SK-N-MC (cell line): ENCODE measurements at regions not wholly inside any gene's neighbourhood (a gene's known extent, or its start where the extent isn't known, plus 50 kb on each side); places are given as distances from the start of the nearest gene placed in this dataset.

Experiments used
- EZH2 ChIP-seq: fragments of 200-600 bp; sonication (generic); IDR thresholded peaks from one replicate; pipeline ENCODE4 v1.6.1; 2017; ENCODE audit warnings: antibody characterized with exemption
- FOXP2 ChIP-seq: optimal IDR thresholded peaks from 2 replicates; pipeline ENCODE3; 2011; ENCODE audit warnings: mild to moderate bottlenecking, moderate library complexity; ENCODE audit not compliant: insufficient read depth; ENCODE audit errors: extremely low read length, control extremely low read depth
- POLR2AphosphoS5 ChIP-seq: IDR thresholded peaks from 2 replicates; pipeline ENCODE4 v1.6.1; 2012; ENCODE audit warnings: mild to moderate bottlenecking, low read depth, low read length, borderline replicate concordance

DNA sequence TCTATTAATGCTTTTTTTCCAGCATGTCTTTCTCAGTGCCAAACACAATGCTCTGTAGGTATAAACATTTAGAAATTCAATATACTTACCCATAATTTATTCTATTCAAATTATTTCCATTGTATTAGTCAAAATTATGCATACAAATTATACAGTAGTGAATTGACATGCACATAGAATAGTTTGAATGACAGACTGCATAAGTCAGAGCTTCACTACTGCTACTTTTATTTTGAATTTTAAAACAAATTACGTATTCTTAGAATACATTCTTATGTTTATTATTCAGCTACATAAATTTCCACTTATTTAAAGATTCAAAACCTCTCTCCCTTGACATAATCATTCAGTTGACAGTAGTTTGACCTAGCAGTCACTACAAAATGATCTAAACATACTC lies 808.0 kb upstream of the CCDC179 start:
- TF ChIP-seq POLR2AphosphoS5 (no peak), EZH2 (no peak), FOXP2 (no peak)
